ENCODE measurements at regions not wholly inside any gene's neighbourhood (a gene's known extent, or its start where the extent isn't known, plus 50 kb on each side); places are given as distances from the start of the nearest gene placed in this dataset.

DNA sequence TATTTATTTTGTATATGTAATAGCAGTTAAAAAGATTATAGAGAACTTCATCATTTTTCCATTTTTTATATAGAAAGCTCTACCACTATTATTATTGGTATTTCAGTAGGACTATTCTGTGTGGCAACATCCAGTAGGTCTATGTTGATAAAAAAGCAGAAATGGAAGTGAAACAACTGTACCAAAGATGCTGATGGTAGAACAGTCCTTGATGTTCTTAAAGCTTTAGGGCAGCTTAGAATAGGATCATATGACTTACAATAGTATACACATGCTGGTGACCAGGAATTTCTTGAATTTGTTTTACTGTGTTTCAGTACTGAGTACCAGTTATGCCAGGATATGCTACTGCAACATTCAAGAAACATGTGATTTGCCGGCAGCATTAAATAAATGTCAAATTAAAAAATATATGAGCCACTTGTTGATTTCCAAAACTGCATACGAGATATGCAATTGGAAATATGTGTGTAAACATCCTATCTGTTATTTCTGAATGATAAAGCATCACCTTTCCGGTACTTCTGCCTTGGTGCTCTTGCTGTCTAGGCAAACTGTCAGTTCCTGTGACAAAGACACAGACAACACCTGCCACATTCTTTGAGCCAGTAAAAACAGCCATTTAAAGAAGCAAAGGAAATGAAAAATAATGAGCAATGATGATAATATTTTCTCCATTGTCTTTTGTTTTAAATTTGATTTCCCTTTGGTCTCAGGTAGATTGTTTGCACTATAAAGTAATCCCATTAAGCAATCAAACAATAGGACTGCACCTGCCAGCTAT, 649.2 kb downstream of the ZPLD1 start:
- TF ChIP-seq, protein P1, sequence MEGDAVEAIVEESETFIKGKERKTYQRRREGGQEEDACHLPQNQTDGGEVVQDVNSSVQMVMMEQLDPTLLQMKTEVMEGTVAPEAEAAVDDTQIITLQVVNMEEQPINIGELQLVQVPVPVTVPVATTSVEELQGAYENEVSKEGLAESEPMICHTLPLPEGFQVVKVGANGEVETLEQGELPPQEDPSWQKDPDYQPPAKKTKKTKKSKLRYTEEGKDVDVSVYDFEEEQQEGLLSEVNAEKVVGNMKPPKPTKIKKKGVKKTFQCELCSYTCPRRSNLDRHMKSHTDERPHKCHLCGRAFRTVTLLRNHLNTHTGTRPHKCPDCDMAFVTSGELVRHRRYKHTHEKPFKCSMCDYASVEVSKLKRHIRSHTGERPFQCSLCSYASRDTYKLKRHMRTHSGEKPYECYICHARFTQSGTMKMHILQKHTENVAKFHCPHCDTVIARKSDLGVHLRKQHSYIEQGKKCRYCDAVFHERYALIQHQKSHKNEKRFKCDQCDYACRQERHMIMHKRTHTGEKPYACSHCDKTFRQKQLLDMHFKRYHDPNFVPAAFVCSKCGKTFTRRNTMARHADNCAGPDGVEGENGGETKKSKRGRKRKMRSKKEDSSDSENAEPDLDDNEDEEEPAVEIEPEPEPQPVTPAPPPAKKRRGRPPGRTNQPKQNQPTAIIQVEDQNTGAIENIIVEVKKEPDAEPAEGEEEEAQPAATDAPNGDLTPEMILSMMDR (IDR thresholded peaks at IDR 0.05), result no peak
- TF ChIP-seq POLR2A (IDR thresholded peaks at IDR 0.05) (no peak), POLR2AphosphoS5 (IDR thresholded peaks at IDR 0.05; ENCODE audit: insufficient read depth in 1 of 2, low read depth in 1 of 2) (no peak)
